Activated T-cell treated with anti-CD3 and anti-CD28 coated beads, Interleukin-2, amount 50 U/mL, for 4 hours (primary cell): ENCODE measurements at regions not wholly inside any gene's neighbourhood (a gene's known extent, or its start where the extent isn't known, plus 50 kb on each side); places are given as distances from the start of the nearest gene placed in this dataset.

Experiments
- ATAC-seq, 2 donors: fragments of 200-7000 bp; cut with Tn5 transposase; one replicate each; pipeline ENCODE4 v1.10.0; 2021
- DNase-seq: peaks from one replicate; pipeline ENCODE4 v3.0.0-alpha.2; 2020
- H3K27me3 Mint-ChIP-seq: one replicate; pipeline ENCODE4 v1.8.0; 2021; ENCODE audit warnings: low read depth, mixed read lengths
- H3K36me3 Mint-ChIP-seq: one replicate; pipeline ENCODE4 v1.8.0; 2022; ENCODE audit warnings: mixed read lengths; ENCODE audit not compliant: insufficient read depth
- H3K4me1 Mint-ChIP-seq: one replicate; pipeline ENCODE4 v1.8.0; 2021; ENCODE audit warnings: low read depth, mixed read lengths
- H3K4me3 Mint-ChIP-seq: one replicate; pipeline ENCODE4 v1.8.0; 2021; ENCODE audit warnings: mild to moderate bottlenecking, moderate library complexity, mixed read lengths
- H3K9me3 Mint-ChIP-seq: one replicate; pipeline ENCODE4 v1.8.0; 2021; ENCODE audit warnings: mixed read lengths

- no peak for ATAC-seq
- Mint-ChIP-seq H3K36me3 (no peaks in the 10 kb centered on the region), H3K4me3 (no peak overlapping the region)
These were observed 1459.1 kb upstream of the ALCAM start for GRCh38 chr3:103907567-103907966.

GRCh38 chr3:103909395-103909794 is 1457.3 kb upstream of the ALCAM start:
- ATAC-seq = no peak
- H3K27me3 Mint-ChIP-seq = no peaks in the 10 kb centered on the region
- H3K36me3 Mint-ChIP-seq = no peaks in the 10 kb centered on the region
- peaks cover 7% of the 10 kb centered on the region for H3K9me3 Mint-ChIP-seq
- no peaks in the 10 kb centered on the region for H3K4me1 Mint-ChIP-seq
- DNase-seq = no peak
- no peak overlapping the region for H3K4me3 Mint-ChIP-seq

More at GRCh38 chr3:103907567-103907966, 1459.1 kb upstream of the ALCAM start:
- H3K4me1 Mint-ChIP-seq = no peaks in the 10 kb centered on the region
- no peaks in the 10 kb centered on the region for H3K27me3 Mint-ChIP-seq
- H3K9me3 Mint-ChIP-seq = peaks cover 7% of the 10 kb centered on the region
- DNase-seq = no peak

- Mint-ChIP-seq H3K4me1 (no peaks in the 10 kb centered on the region), H3K36me3 (no peaks in the 10 kb centered on the region), H3K9me3 (no peaks in the 10 kb centered on the region), H3K4me3 (no peak overlapping the region), H3K27me3 (no peaks in the 10 kb centered on the region)
- ATAC-seq (no peak), DNase-seq (no peak)
These were observed 1448.4 kb upstream of the ALCAM start for GRCh38 chr3:103918336-103918735.

- no peaks in the 10 kb centered on the region for H3K4me1 Mint-ChIP-seq
- no peaks in the 10 kb centered on the region for H3K27me3 Mint-ChIP-seq
- no peak overlapping the region for H3K4me3 Mint-ChIP-seq
- no peaks in the 10 kb centered on the region for H3K9me3 Mint-ChIP-seq
- DNase-seq = no peak
- H3K36me3 Mint-ChIP-seq = no peaks in the 10 kb centered on the region
- ATAC-seq = no peak
These were observed 1447.4 kb upstream of the ALCAM start for GRCh38 chr3:103919327-103919726.

- H3K36me3 Mint-ChIP-seq = no peaks in the 10 kb centered on the region
- H3K9me3 Mint-ChIP-seq = peaks cover 10% of the 10 kb centered on the region
- ATAC-seq (no peak), DNase-seq (no peak)
- no peaks in the 10 kb centered on the region for H3K27me3 Mint-ChIP-seq
- H3K4me3 Mint-ChIP-seq = no peak overlapping the region
- H3K4me1 Mint-ChIP-seq = no peaks in the 10 kb centered on the region
These were observed 1442.8 kb upstream of the ALCAM start for GRCh38 chr3:103923907-103924306.

GRCh38 chr3:103924544-103924943 is 1442.2 kb upstream of the ALCAM start:
- H3K36me3 Mint-ChIP-seq = no peaks in the 10 kb centered on the region
- H3K4me3 Mint-ChIP-seq = no peak overlapping the region
- no peaks in the 10 kb centered on the region for H3K27me3 Mint-ChIP-seq
- H3K9me3 Mint-ChIP-seq = peaks cover 10% of the 10 kb centered on the region
- DNase-seq = no peak
- no peak for ATAC-seq
- no peaks in the 10 kb centered on the region for H3K4me1 Mint-ChIP-seq

GRCh38 chr3:103926936-103927335 is 1439.8 kb upstream of the ALCAM start:
- Mint-ChIP-seq H3K36me3 (no peaks in the 10 kb centered on the region), H3K27me3 (no peaks in the 10 kb centered on the region), H3K9me3 (peaks cover 16% of the 10 kb centered on the region), H3K4me3 (no peak overlapping the region), H3K4me1 (no peaks in the 10 kb centered on the region)
- DNase-seq = no peak
- no peak for ATAC-seq

GRCh38 chr3:103927896-103928295 is 1438.8 kb upstream of the ALCAM start:
- ATAC-seq (no peak), DNase-seq (no peak)
- Mint-ChIP-seq H3K4me1 (no peaks in the 10 kb centered on the region), H3K4me3 (no peak overlapping the region), H3K9me3 (peaks cover 21% of the 10 kb centered on the region), H3K36me3 (no peaks in the 10 kb centered on the region), H3K27me3 (no peaks in the 10 kb centered on the region)

- peaks cover 11% of the 10 kb centered on the region for H3K9me3 Mint-ChIP-seq
- DNase-seq (no peak), ATAC-seq (no peak)
- H3K4me3 Mint-ChIP-seq = no peak overlapping the region
- H3K27me3 Mint-ChIP-seq = no peaks in the 10 kb centered on the region
- H3K36me3 Mint-ChIP-seq = no peaks in the 10 kb centered on the region
- H3K4me1 Mint-ChIP-seq = no peaks in the 10 kb centered on the region
These were observed 1429.6 kb upstream of the ALCAM start for GRCh38 chr3:103937094-103937493.

- Mint-ChIP-seq H3K4me3 (no peak overlapping the region), H3K4me1 (no peaks in the 10 kb centered on the region), H3K9me3 (no peaks in the 10 kb centered on the region), H3K27me3 (no peaks in the 10 kb centered on the region), H3K36me3 (no peaks in the 10 kb centered on the region)
- ATAC-seq (no peak), DNase-seq (no peak)
These were observed 1419.6 kb upstream of the ALCAM start for GRCh38 chr3:103947062-103947461.

GRCh38 chr3:103949693-103950092 is 1417.0 kb upstream of the ALCAM start:
- no peak for DNase-seq
- H3K4me3 Mint-ChIP-seq = no peak overlapping the region
- no peaks in the 10 kb centered on the region for H3K9me3 Mint-ChIP-seq
- no peaks in the 10 kb centered on the region for H3K4me1 Mint-ChIP-seq
- H3K27me3 Mint-ChIP-seq = no peaks in the 10 kb centered on the region
- H3K36me3 Mint-ChIP-seq = no peaks in the 10 kb centered on the region
- no peak for ATAC-seq

GRCh38 chr3:103950676-103951075 is 1416.0 kb upstream of the ALCAM start:
- no peak overlapping the region for H3K4me3 Mint-ChIP-seq
- no peaks in the 10 kb centered on the region for H3K27me3 Mint-ChIP-seq
- no peak for ATAC-seq
- H3K36me3 Mint-ChIP-seq = no peaks in the 10 kb centered on the region
- no peaks in the 10 kb centered on the region for H3K4me1 Mint-ChIP-seq
- H3K9me3 Mint-ChIP-seq = no peaks in the 10 kb centered on the region
- no peak for DNase-seq

GRCh38 chr3:103953796-103954195 is 1412.9 kb upstream of the ALCAM start:
- H3K9me3 Mint-ChIP-seq = no peaks in the 10 kb centered on the region
- H3K36me3 Mint-ChIP-seq = no peaks in the 10 kb centered on the region
- DNase-seq (no peak), ATAC-seq (no peak)
- no peaks in the 10 kb centered on the region for H3K27me3 Mint-ChIP-seq
- H3K4me3 Mint-ChIP-seq = no peak overlapping the region
- no peaks in the 10 kb centered on the region for H3K4me1 Mint-ChIP-seq

GRCh38 chr3:103960819-103961218 is 1405.9 kb upstream of the ALCAM start:
- no peaks in the 10 kb centered on the region for H3K4me1 Mint-ChIP-seq
- H3K36me3 Mint-ChIP-seq = no peaks in the 10 kb centered on the region
- peaks cover 2% of the 10 kb centered on the region for H3K9me3 Mint-ChIP-seq
- H3K27me3 Mint-ChIP-seq = no peaks in the 10 kb centered on the region
- DNase-seq (no peak), ATAC-seq (no peak)
- H3K4me3 Mint-ChIP-seq = no peak overlapping the region

GRCh38 chr3:103963599-103963998 is 1403.1 kb upstream of the ALCAM start:
- Mint-ChIP-seq H3K27me3 (no peaks in the 10 kb centered on the region), H3K9me3 (peaks cover 2% of the 10 kb centered on the region), H3K4me3 (no peak overlapping the region), H3K4me1 (no peaks in the 10 kb centered on the region), H3K36me3 (no peaks in the 10 kb centered on the region)
- DNase-seq (no peak), ATAC-seq (no peak)

GRCh38 chr3:103965764-103966163 is 1400.9 kb upstream of the ALCAM start:
- Mint-ChIP-seq H3K4me3 (no peak overlapping the region), H3K9me3 (peaks cover 2% of the 10 kb centered on the region), H3K36me3 (no peaks in the 10 kb centered on the region), H3K27me3 (no peaks in the 10 kb centered on the region), H3K4me1 (no peaks in the 10 kb centered on the region)
- no peak for ATAC-seq
- DNase-seq = no peak
